ENCODE measurements at regions not wholly inside any gene's neighbourhood (a gene's known extent, or its start where the extent isn't known, plus 50 kb on each side); places are given as distances from the start of the nearest gene placed in this dataset.

DNA sequence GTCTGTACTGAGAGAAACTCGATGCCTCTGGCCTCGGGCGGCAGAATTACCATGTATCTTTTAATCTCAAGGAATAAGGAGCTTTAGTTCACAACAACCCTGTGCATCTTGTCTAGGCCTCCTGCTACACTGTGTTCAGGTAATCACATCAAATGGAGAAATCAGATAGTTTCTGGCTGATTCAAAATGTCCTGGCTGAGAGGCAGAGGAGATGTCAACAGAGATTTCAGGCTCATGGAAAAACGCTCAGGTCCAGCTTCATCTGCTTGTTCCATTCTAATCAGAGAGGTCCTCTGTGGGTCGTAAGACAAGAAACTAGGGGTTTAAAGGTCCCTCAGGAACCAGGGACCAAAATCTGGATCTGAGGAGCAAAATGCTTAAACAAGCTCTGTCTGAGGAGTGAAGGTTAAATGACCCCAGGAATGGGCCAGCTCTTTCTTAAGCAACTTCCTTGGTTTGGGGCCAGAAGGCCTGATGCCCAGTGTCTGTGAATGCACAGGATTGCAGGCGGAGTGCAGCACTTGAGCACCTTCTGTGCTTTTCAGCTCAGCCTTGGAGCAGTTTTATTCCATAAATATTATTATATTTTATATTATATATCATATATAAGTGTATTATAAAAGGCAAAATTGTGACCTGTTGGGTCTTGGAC, 170.2 kb upstream of the PRICKLE1 start:
- TF ChIP-seq CTCF (IDR thresholded peaks at IDR 0.05) (no peak), EZH2 (IDR thresholded peaks at IDR 0.05) (no peak), EZH2phosphoT487 (IDR thresholded peaks at IDR 0.05) (no peak)
